SU-DHL-6 (cell line): ENCODE measurements at regions not wholly inside any gene's neighbourhood (a gene's known extent, or its start where the extent isn't known, plus 50 kb on each side); places are given as distances from the start of the nearest gene placed in this dataset.
"Not testable (repeated sequence)": the region's sequence is repeated elsewhere in the genome, so short reads cannot be mapped to it uniquely, and the experiment has no call there.

Experiments
- H2AFZ ChIP-seq: fragments of 200-600 bp; sonication (generic); 2 replicates; pipeline ENCODE4 v1.6.1; 2014; ENCODE audit warnings: low read depth, mild to moderate bottlenecking, moderate library complexity, mixed read lengths, antibody characterized with exemption, low read length; ENCODE audit not compliant: severe bottlenecking
- H3F3A ChIP-seq: fragments of 200-600 bp; shearing (Covaris generic); 2 replicates; pipeline ENCODE4 v1.6.0; 2016; ENCODE audit warnings: antibody characterized with exemption, mild to moderate bottlenecking; ENCODE audit not compliant: insufficient read depth
- H3K27ac ChIP-seq: fragments of 200-600 bp; sonication (generic); 2 replicates; pipeline ENCODE4 v1.5.1; 2016; ENCODE audit warnings: low read depth, mild to moderate bottlenecking, low read length, moderate library complexity, mixed read lengths
- H3K27me3 ChIP-seq: fragments of 200-600 bp; sonication (generic), shearing (Covaris generic); 2 replicates; pipeline ENCODE4 v1.6.0; 2014; ENCODE audit warnings: mild to moderate bottlenecking, low read length
- H3K36me3 ChIP-seq: fragments of 200-600 bp; sonication (generic); 2 replicates; pipeline ENCODE4 v1.6.1; 2014; ENCODE audit warnings: mild to moderate bottlenecking, low read length, mixed read lengths
- H3K4me2 ChIP-seq: fragments of 300-600, 200-600 bp; shearing (Covaris generic), sonication (generic); 2 replicates; pipeline ENCODE4 v1.6.0; 2014; ENCODE audit warnings: low read length, low read depth, mild to moderate bottlenecking; ENCODE audit not compliant: poor library complexity, severe bottlenecking
- H3K4me3 ChIP-seq: fragments of 200-600 bp; sonication (generic); 2 replicates; pipeline ENCODE4 v1.5.1; 2014; ENCODE audit warnings: antibody characterized with exemption, low read length, mild to moderate bottlenecking, mixed read lengths; ENCODE audit not compliant: insufficient read depth, poor library complexity, severe bottlenecking
- H3K79me2 ChIP-seq: fragments of 200-600 bp; sonication (generic); 2 replicates; pipeline ENCODE4 v1.6.1; 2014; ENCODE audit warnings: mild to moderate bottlenecking, low read length, moderate library complexity; ENCODE audit not compliant: insufficient read depth
- H3K9ac ChIP-seq: fragments of 200-600 bp; sonication (generic); 2 replicates; pipeline ENCODE4 v1.7.0; 2014; ENCODE audit warnings: mild to moderate bottlenecking, low read length
- H3K9me2 ChIP-seq: fragments of 200-600 bp; sonication (generic); replicated peaks from 2 replicates; pipeline ENCODE4 v1.6.1; 2014; ENCODE audit warnings: low read length; ENCODE audit not compliant: insufficient read depth
- H3K9me3 ChIP-seq: fragments of 200-600 bp; sonication (generic); 2 replicates; pipeline ENCODE4 v1.6.1; 2014; ENCODE audit warnings: low read length, mixed read lengths; ENCODE audit not compliant: insufficient read depth
- H4K20me1 ChIP-seq: fragments of 200-600 bp; sonication (generic); 2 replicates; pipeline ENCODE4 v1.6.1; 2014; ENCODE audit warnings: low read depth, mild to moderate bottlenecking, antibody characterized with exemption, low read length, moderate library complexity, mixed read lengths
- CTCF ChIP-seq: fragments of 200-600 bp; sonication (generic); IDR thresholded peaks from one replicate; pipeline ENCODE4 v1.5.1; 2017; ENCODE audit warnings: antibody characterized with exemption, mild to moderate bottlenecking, low read length, moderate library complexity; ENCODE audit not compliant: insufficient read depth, poor library complexity, severe bottlenecking
- EZH2phosphoT487 ChIP-seq: fragments of 200-600 bp; sonication (generic), shearing (Covaris generic); conservative IDR thresholded peaks from 2 replicates; pipeline ENCODE4 v1.6.1; 2018; ENCODE audit warnings: mild to moderate bottlenecking, antibody characterized with exemption, low read length, moderate library complexity, mixed read lengths

GRCh38 chr2:126288362-126288761, 367.6 kb upstream of the GYPC start:
- Histone ChIP-seq H3K9me3 (no peaks in the 10 kb centered on the region), H3K27ac (no peak overlapping the region), H3K9ac (no peak overlapping the region), H3K4me3 (no peak overlapping the region), H3K36me3 (no peaks in the 10 kb centered on the region), H3K79me2 (no peaks in the 10 kb centered on the region), H3K27me3 (no peaks in the 10 kb centered on the region), H2AFZ (no peak overlapping the region), H3K4me2 (no peak overlapping the region), H4K20me1 (no peaks in the 10 kb centered on the region), H3K9me2 (no peaks in the 10 kb centered on the region), H3F3A (no peaks in the 10 kb centered on the region)
- TF ChIP-seq CTCF, result no peak
- no peak for TF ChIP-seq EZH2phosphoT487

GRCh38 chr2:126293962-126294361, 362.0 kb upstream of the GYPC start:
- not testable (repeated sequence) for H3K9me3 ChIP-seq, H3K9me2 ChIP-seq, H2AFZ ChIP-seq, H3K36me3 ChIP-seq, H3K9ac ChIP-seq, H3K4me2 ChIP-seq, H3K79me2 ChIP-seq, H3K27me3 ChIP-seq, H4K20me1 ChIP-seq, H3K4me3 ChIP-seq, H3K27ac ChIP-seq, H3F3A ChIP-seq

- H4K20me1 ChIP-seq, result no peaks in the 10 kb centered on the region
- H2AFZ ChIP-seq, result no peak overlapping the region
- H3K4me2 ChIP-seq, result no peak overlapping the region
- no peaks in the 10 kb centered on the region for H3K9me3 ChIP-seq
- H3K27ac ChIP-seq, result no peak overlapping the region
- H3K9me2 ChIP-seq, result no peaks in the 10 kb centered on the region
- H3F3A ChIP-seq, result no peaks in the 10 kb centered on the region
- H3K4me3 ChIP-seq, result no peak overlapping the region
- no peak overlapping the region for H3K9ac ChIP-seq
- H3K27me3 ChIP-seq, result no peaks in the 10 kb centered on the region
- TF ChIP-seq EZH2phosphoT487 (no peak), CTCF (no peak)
- no peaks in the 10 kb centered on the region for H3K79me2 ChIP-seq
- no peaks in the 10 kb centered on the region for H3K36me3 ChIP-seq
Observed at GRCh38 chr2:126299469-126299976, 356.4 kb upstream of the GYPC start.

GRCh38 chr2:126300348-126300747, 355.6 kb upstream of the GYPC start:
- Histone ChIP-seq H2AFZ (no peak overlapping the region), H3K27me3 (no peaks in the 10 kb centered on the region), H3K4me2 (no peak overlapping the region), H3K27ac (no peak overlapping the region), H3K9me2 (no peaks in the 10 kb centered on the region), H4K20me1 (no peaks in the 10 kb centered on the region), H3F3A (no peaks in the 10 kb centered on the region), H3K79me2 (no peaks in the 10 kb centered on the region), H3K4me3 (no peak overlapping the region), H3K9me3 (no peaks in the 10 kb centered on the region), H3K36me3 (no peaks in the 10 kb centered on the region), H3K9ac (no peak overlapping the region)
- TF ChIP-seq CTCF (no peak), EZH2phosphoT487 (no peak)
